ENCODE measurements at regions not wholly inside any gene's neighbourhood (a gene's known extent, or its start where the extent isn't known, plus 50 kb on each side); places are given as distances from the start of the nearest gene placed in this dataset.

- no peak overlapping the region for H3K27ac ChIP-seq (ENCODE audit: low read length in 2 of 2)
- CTCF ChIA-PET: no interaction called here
- H3K9me3 Mint-ChIP-seq (ENCODE audit: insufficient read depth): no peaks in the 10 kb centered on the region
- TF ChIP-seq CTCF (IDR thresholded peaks at IDR 0.05) (no peak), EZH2 (IDR thresholded peaks at IDR 0.05; ENCODE audit: borderline replicate concordance, insufficient read depth, low read depth, low read length, poor library complexity, severe bottlenecking) (no peak)
- no peaks in the 10 kb centered on the region for H3K4me1 Mint-ChIP-seq
- no peaks in the 10 kb centered on the region for H3K79me2 ChIP-seq (ENCODE audit: control insufficient read depth, insufficient read depth, low read length)
- no peak overlapping the region for H3K9ac ChIP-seq (ENCODE audit: low read length)
- no peaks in the 10 kb centered on the region for H3K27me3 ChIP-seq (replicated peaks in 1 of 4; ENCODE audit: control extremely low read depth in 1 of 4, control insufficient read depth in 3 of 4, insufficient read depth in 4 of 4, low read length in 3 of 4)
- no peak overlapping the region for H3K4me3 ChIP-seq (ENCODE audit: control extremely low read depth in 1 of 5, extremely low read depth in 1 of 5, insufficient read depth in 1 of 5, low read depth in 2 of 5, low read length in 4 of 5)
- no peaks in the 10 kb centered on the region for H4K20me1 ChIP-seq (ENCODE audit: control insufficient read depth, insufficient read depth, low read length, poor library complexity, severe bottlenecking)
- ATAC-seq (ENCODE audit: low read depth): no peak
- DNase-seq: no peak
- intact Hi-C loops (cut with micrococcal nuclease): no loop called here
- POLR2A ChIA-PET: no interaction called here
- H3K27me3 Mint-ChIP-seq: no peaks in the 10 kb centered on the region
- no peaks in the 10 kb centered on the region for H3K36me3 ChIP-seq (replicated peaks in 1 of 2; ENCODE audit: control extremely low read depth in 1 of 2, control insufficient read depth in 1 of 2, extremely low read depth in 1 of 2, insufficient read depth in 2 of 2, low read length in 1 of 2)
- H3K4me3 Mint-ChIP-seq: no peak overlapping the region
- no peak overlapping the region for H2AFZ ChIP-seq (ENCODE audit: insufficient read depth, low read depth, low read length, poor library complexity, severe bottlenecking)
- no peak overlapping the region for H3K4me2 ChIP-seq (replicated peaks; ENCODE audit: low read depth, low read length, poor library complexity, severe bottlenecking)
- no peaks in the 10 kb centered on the region for H3K9me3 ChIP-seq (ENCODE audit: control extremely low read depth in 1 of 3, control insufficient read depth in 2 of 3, insufficient read depth in 1 of 3, low read length in 2 of 3)
- H3K4me1 ChIP-seq (ENCODE audit: control insufficient read depth in 2 of 2, insufficient read depth in 2 of 2, low read length in 2 of 2): no peaks in the 10 kb centered on the region
- no peak overlapping the region for H3K27ac Mint-ChIP-seq
- 78% methylated on average over 2 of the region's 5 CpGs for WGBS (ENCODE audit: insufficient coverage)
Observed at GRCh38 chr9:101796044-101796443, 57.6 kb upstream of the GRIN3A start.

DNA sequence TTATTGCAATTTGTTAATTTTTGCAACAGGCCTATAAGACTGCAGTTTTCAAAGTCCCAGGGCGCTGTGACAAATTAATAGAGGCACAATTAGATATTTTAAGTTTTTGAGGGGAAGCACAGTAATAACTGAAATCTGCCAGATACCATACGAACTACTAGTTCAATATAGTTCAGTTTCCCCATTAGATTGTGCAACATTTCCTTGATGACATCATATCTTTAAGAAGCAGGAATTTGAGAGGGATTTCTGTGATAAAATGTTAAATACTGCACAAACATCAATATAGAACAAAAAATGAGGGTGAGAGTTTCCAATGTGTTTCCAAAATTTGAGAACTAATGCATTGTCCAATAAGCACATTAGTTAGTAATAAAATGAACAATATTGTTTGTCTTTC lies 56.7 kb upstream of the GRIN3A start:
- H3K36me3 ChIP-seq (replicated peaks in 1 of 2; ENCODE audit: control extremely low read depth in 1 of 2, control insufficient read depth in 1 of 2, extremely low read depth in 1 of 2, insufficient read depth in 2 of 2, low read length in 1 of 2): no peaks in the 10 kb centered on the region
- no peaks in the 10 kb centered on the region for H3K4me1 ChIP-seq (ENCODE audit: control insufficient read depth in 2 of 2, insufficient read depth in 2 of 2, low read length in 2 of 2)
- H3K9ac ChIP-seq (ENCODE audit: low read length): no peak overlapping the region
- H4K20me1 ChIP-seq (ENCODE audit: control insufficient read depth, insufficient read depth, low read length, poor library complexity, severe bottlenecking): no peaks in the 10 kb centered on the region
- TF ChIP-seq CTCF (IDR thresholded peaks at IDR 0.05) (no peak), EZH2 (IDR thresholded peaks at IDR 0.05; ENCODE audit: borderline replicate concordance, insufficient read depth, low read depth, low read length, poor library complexity, severe bottlenecking) (no peak)
- Mint-ChIP-seq H3K27me3 (no peaks in the 10 kb centered on the region), H3K9me3 (ENCODE audit: insufficient read depth) (no peaks in the 10 kb centered on the region), H3K4me1 (no peaks in the 10 kb centered on the region), H3K4me3 (no peak overlapping the region), H3K27ac (no peak overlapping the region)
- WGBS (ENCODE audit: insufficient coverage): no CpG with 5 or more reads among the region's 2 CpGs
- H3K9me3 ChIP-seq (ENCODE audit: control extremely low read depth in 1 of 3, control insufficient read depth in 2 of 3, insufficient read depth in 1 of 3, low read length in 2 of 3): no peaks in the 10 kb centered on the region
- CTCF ChIA-PET: no interaction called here
- no peak overlapping the region for H3K4me2 ChIP-seq (replicated peaks; ENCODE audit: low read depth, low read length, poor library complexity, severe bottlenecking)
- H3K4me3 ChIP-seq (ENCODE audit: control extremely low read depth in 1 of 5, extremely low read depth in 1 of 5, insufficient read depth in 1 of 5, low read depth in 2 of 5, low read length in 4 of 5): no peak overlapping the region
- no peaks in the 10 kb centered on the region for H3K79me2 ChIP-seq (ENCODE audit: control insufficient read depth, insufficient read depth, low read length)
- no peaks in the 10 kb centered on the region for H3K27me3 ChIP-seq (replicated peaks in 1 of 4; ENCODE audit: control extremely low read depth in 1 of 4, control insufficient read depth in 3 of 4, insufficient read depth in 4 of 4, low read length in 3 of 4)
- H2AFZ ChIP-seq (ENCODE audit: insufficient read depth, low read depth, low read length, poor library complexity, severe bottlenecking): no peak overlapping the region
- intact Hi-C loops (cut with micrococcal nuclease): no loop called here
- H3K27ac ChIP-seq (ENCODE audit: low read length in 2 of 2): no peak overlapping the region
- no peak for ATAC-seq (ENCODE audit: low read depth)
- POLR2A ChIA-PET: no interaction called here
- DNase-seq: no peak

All from B cell (primary cell).